ENCODE measurements at regions not wholly inside any gene's neighbourhood (a gene's known extent, or its start where the extent isn't known, plus 50 kb on each side); places are given as distances from the start of the nearest gene placed in this dataset.

- no peak for DNase-seq (ENCODE audit: low read depth in 2 of 3, low spot score in 2 of 3)
Observed at GRCh38 chr1:56057466-56058405, 521.6 kb downstream of the PLPP3 start.

- DNase-seq (ENCODE audit: low read depth in 2 of 3, low spot score in 2 of 3), result no peak
Observed at GRCh38 chr1:56056438-56057287, 522.7 kb downstream of the PLPP3 start.

GRCh38 chr1:56054959-56055358 is 524.4 kb downstream of the PLPP3 start:
- DNase-seq (ENCODE audit: low read depth in 2 of 3, low spot score in 2 of 3), result no peak

GRCh38 chr1:56052041-56052440 is 527.3 kb downstream of the PLPP3 start:
- DNase-seq (ENCODE audit: low read depth in 2 of 3, low spot score in 2 of 3), result no peak

GRCh38 chr1:56050911-56051310 is 528.5 kb downstream of the PLPP3 start:
- no peak for DNase-seq (ENCODE audit: low read depth in 2 of 3, low spot score in 2 of 3)

GRCh38 chr1:56045477-56045876 is 533.9 kb downstream of the PLPP3 start:
- no peak for DNase-seq (ENCODE audit: low read depth in 2 of 3, low spot score in 2 of 3)

- no peak for DNase-seq (ENCODE audit: low read depth in 2 of 3, low spot score in 2 of 3)
Observed at GRCh38 chr1:56045062-56045461, 534.3 kb downstream of the PLPP3 start.

GRCh38 chr1:56036479-56036878 is 542.9 kb downstream of the PLPP3 start:
- DNase-seq (ENCODE audit: low read depth in 2 of 3, low spot score in 2 of 3), result no peak

GRCh38 chr1:56034847-56035481 is 544.4 kb downstream of the PLPP3 start:
- no peak for DNase-seq (ENCODE audit: low read depth in 2 of 3, low spot score in 2 of 3)

- DNase-seq (ENCODE audit: low read depth in 2 of 3, low spot score in 2 of 3), result no peak
Observed at GRCh38 chr1:56034222-56034621, 545.1 kb downstream of the PLPP3 start.

GRCh38 chr1:56033321-56034037 is 545.9 kb downstream of the PLPP3 start:
- no peak for DNase-seq (ENCODE audit: low read depth in 2 of 3, low spot score in 2 of 3)

- DNase-seq (ENCODE audit: low read depth in 2 of 3, low spot score in 2 of 3), result no peak
Observed at GRCh38 chr1:56032096-56032676, 547.2 kb downstream of the PLPP3 start.

GRCh38 chr1:56031001-56031400 is 548.4 kb downstream of the PLPP3 start:
- DNase-seq (ENCODE audit: low read depth in 2 of 3, low spot score in 2 of 3), result no peak

- peak in 1 of 3 donors; percentile 12 for DNase-seq (ENCODE audit: low read depth in 2 of 3, low spot score in 2 of 3)
Observed at GRCh38 chr1:56029319-56030003, 549.9 kb downstream of the PLPP3 start.

- DNase-seq (ENCODE audit: low read depth in 2 of 3, low spot score in 2 of 3), result no peak
Observed at GRCh38 chr1:56028911-56029310, 550.5 kb downstream of the PLPP3 start.

GRCh38 chr1:56028244-56028643 is 551.1 kb downstream of the PLPP3 start:
- peak in 2 of 3 donors; percentile 19 to 54 for DNase-seq (ENCODE audit: low read depth in 2 of 3, low spot score in 2 of 3)

GRCh38 chr1:56025942-56026341 is 553.4 kb downstream of the PLPP3 start:
- DNase-seq (ENCODE audit: low read depth in 2 of 3, low spot score in 2 of 3), result no peak

- no peak for DNase-seq (ENCODE audit: low read depth in 2 of 3, low spot score in 2 of 3)
Observed at GRCh38 chr1:56024155-56024554, 555.2 kb downstream of the PLPP3 start.

GRCh38 chr1:56019922-56020321 is 559.4 kb downstream of the PLPP3 start:
- no peak for DNase-seq (ENCODE audit: low read depth in 2 of 3, low spot score in 2 of 3)
